Activated CD4-positive, alpha-beta T cell treated with anti-CD3 and anti-CD28 coated beads, Interleukin-2, amount 10 ng/mL, durations not matched to agents 7 days and 5 days (primary cell): ENCODE measurements at regions not wholly inside any gene's neighbourhood (a gene's known extent, or its start where the extent isn't known, plus 50 kb on each side); places are given as distances from the start of the nearest gene placed in this dataset.
"Not testable (repeated sequence)": the region's sequence is repeated elsewhere in the genome, so short reads cannot be mapped to it uniquely, and the experiment has no call there.

Experiments used
- CTCF ChIA-PET: fragments of 350-600 bp; sonication (Branson Sonifier 250); formaldehyde crosslinking; loops from one replicate; lab custom pipeline; 2021; ENCODE audit warnings: antibody characterized with exemption; lab: Charles Lee
- POLR2A ChIA-PET: fragments of 350-600 bp; sonication (Branson Sonifier 250); formaldehyde crosslinking; loops from one replicate; lab custom pipeline; 2021; ENCODE audit warnings: antibody characterized with exemption; lab: Charles Lee
- DNase-seq: peaks from one replicate; pipeline ENCODE4 v3.0.0-alpha.2; 2020
- H3K27ac Mint-ChIP-seq: one replicate; pipeline ENCODE4 v1.8.0; 2021; ENCODE audit warnings: mild to moderate bottlenecking, moderate library complexity, mixed read lengths
- H3K27me3 Mint-ChIP-seq: one replicate; pipeline ENCODE4 v1.8.0; 2021; ENCODE audit warnings: mixed read lengths
- H3K36me3 Mint-ChIP-seq: one replicate; pipeline ENCODE4 v1.8.0; 2021; ENCODE audit warnings: low read depth, mixed read lengths
- H3K4me1 Mint-ChIP-seq: one replicate; pipeline ENCODE4 v1.8.0; 2021; ENCODE audit warnings: mixed read lengths
- H3K4me3 Mint-ChIP-seq: one replicate; pipeline ENCODE4 v1.8.0; 2021; ENCODE audit warnings: mild to moderate bottlenecking, moderate library complexity, mixed read lengths
- H3K9me3 Mint-ChIP-seq: one replicate; pipeline ENCODE4 v1.8.0; 2021; ENCODE audit warnings: mixed read lengths

DNA sequence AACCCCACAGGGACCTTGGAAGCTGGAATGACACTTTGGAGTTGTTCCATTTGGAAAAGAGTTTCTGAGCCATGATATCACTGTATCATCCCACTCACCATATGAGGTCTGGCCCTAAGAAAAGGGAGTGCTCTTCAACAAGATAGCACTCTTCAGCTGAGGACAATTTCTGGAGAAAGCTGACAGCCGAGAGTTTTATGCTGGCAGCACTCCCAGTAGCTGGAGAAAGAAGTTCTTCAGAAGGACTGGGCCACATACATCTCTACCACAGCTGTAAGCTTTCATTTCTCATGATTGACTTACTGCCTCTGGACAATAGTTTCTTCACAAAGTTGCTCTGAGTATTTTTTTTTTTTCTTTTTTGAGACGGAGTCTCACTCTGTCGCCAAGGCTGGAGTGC is 914.4 kb upstream of the ADAMTS5 start:
- POLR2A ChIA-PET, H3K4me1 Mint-ChIP-seq, H3K27me3 Mint-ChIP-seq, H3K36me3 Mint-ChIP-seq, CTCF ChIA-PET, H3K9me3 Mint-ChIP-seq, H3K27ac Mint-ChIP-seq, DNase-seq, H3K4me3 Mint-ChIP-seq: not testable (repeated sequence)

- H3K4me1 Mint-ChIP-seq, H3K36me3 Mint-ChIP-seq, H3K27ac Mint-ChIP-seq, H3K27me3 Mint-ChIP-seq, H3K4me3 Mint-ChIP-seq, POLR2A ChIA-PET, DNase-seq, CTCF ChIA-PET: not testable (repeated sequence)
- peaks cover 10% of the 10 kb centered on the region for H3K9me3 Mint-ChIP-seq
Observed at GRCh38 chr21:27872411-27872810, 905.5 kb upstream of the ADAMTS5 start.

GRCh38 chr21:27870755-27871154 is 903.9 kb upstream of the ADAMTS5 start:
- H3K27me3 Mint-ChIP-seq, DNase-seq, H3K27ac Mint-ChIP-seq, CTCF ChIA-PET, H3K36me3 Mint-ChIP-seq, H3K4me3 Mint-ChIP-seq, H3K4me1 Mint-ChIP-seq, POLR2A ChIA-PET: not testable (repeated sequence)
- peaks cover 15% of the 10 kb centered on the region for H3K9me3 Mint-ChIP-seq

DNA sequence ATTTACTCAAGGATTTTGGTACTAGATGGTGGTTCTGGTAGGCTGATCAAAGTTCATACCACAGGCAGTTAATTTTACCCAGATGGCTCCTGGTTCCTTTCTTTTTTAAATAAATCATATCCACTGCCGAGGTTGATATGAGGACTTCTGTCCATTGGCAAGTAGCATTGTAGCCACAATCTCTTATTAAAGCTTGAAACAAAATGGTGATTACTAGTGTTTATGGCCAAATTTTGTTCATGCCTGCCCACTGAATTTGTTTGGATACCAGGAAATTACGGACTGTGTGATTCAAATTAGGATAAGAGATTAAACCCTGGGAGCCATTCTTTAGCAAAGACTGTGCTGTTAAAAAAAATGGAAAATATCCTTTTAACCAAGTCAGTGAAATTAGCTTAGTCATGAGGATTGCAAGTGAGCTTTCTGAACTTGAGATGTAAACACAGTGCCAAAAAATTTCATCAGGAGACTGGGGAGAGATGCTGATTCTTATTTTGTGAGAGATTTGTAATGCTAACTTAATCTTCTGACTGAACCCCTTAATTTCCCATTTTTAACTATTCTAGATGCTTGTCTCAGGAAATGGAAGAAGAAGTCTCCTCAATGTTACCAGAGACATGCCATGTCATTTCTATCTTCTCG is 893.5 kb upstream of the ADAMTS5 start:
- H3K4me1 Mint-ChIP-seq, H3K27me3 Mint-ChIP-seq, H3K27ac Mint-ChIP-seq, H3K4me3 Mint-ChIP-seq, DNase-seq, H3K36me3 Mint-ChIP-seq, POLR2A ChIA-PET, H3K9me3 Mint-ChIP-seq, CTCF ChIA-PET: not testable (repeated sequence)

GRCh38 chr21:27858053-27858825 is 891.4 kb upstream of the ADAMTS5 start:
- H3K27me3 Mint-ChIP-seq, CTCF ChIA-PET, H3K36me3 Mint-ChIP-seq, H3K9me3 Mint-ChIP-seq, H3K4me1 Mint-ChIP-seq, H3K27ac Mint-ChIP-seq, H3K4me3 Mint-ChIP-seq, POLR2A ChIA-PET, DNase-seq: not testable (repeated sequence)

GRCh38 chr21:27856988-27857387 is 890.1 kb upstream of the ADAMTS5 start:
- H3K4me3 Mint-ChIP-seq, H3K27me3 Mint-ChIP-seq, DNase-seq, CTCF ChIA-PET, H3K4me1 Mint-ChIP-seq, H3K36me3 Mint-ChIP-seq, H3K9me3 Mint-ChIP-seq, H3K27ac Mint-ChIP-seq, POLR2A ChIA-PET: not testable (repeated sequence)

GRCh38 chr21:27841084-27841672 is 874.3 kb upstream of the ADAMTS5 start:
- DNase-seq = no peak
- no peaks in the 10 kb centered on the region for H3K27me3 Mint-ChIP-seq
- no peak overlapping the region for H3K27ac Mint-ChIP-seq
- H3K36me3 Mint-ChIP-seq = no peaks in the 10 kb centered on the region
- CTCF ChIA-PET = no interaction called here
- POLR2A ChIA-PET = no interaction called here
- H3K9me3 Mint-ChIP-seq = peaks cover 5% of the 10 kb centered on the region
- no peak overlapping the region for H3K4me3 Mint-ChIP-seq
- H3K4me1 Mint-ChIP-seq = no peaks in the 10 kb centered on the region

GRCh38 chr21:27840262-27840661 is 873.4 kb upstream of the ADAMTS5 start:
- Mint-ChIP-seq H3K4me1 (no peaks in the 10 kb centered on the region), H3K36me3 (no peaks in the 10 kb centered on the region), H3K9me3 (peaks cover 3% of the 10 kb centered on the region), H3K27ac (no peak overlapping the region), H3K4me3 (no peak overlapping the region), H3K27me3 (no peaks in the 10 kb centered on the region)
- DNase-seq = no peak
- ChIA-PET POLR2A (no interaction called here), CTCF (no interaction called here)

DNA sequence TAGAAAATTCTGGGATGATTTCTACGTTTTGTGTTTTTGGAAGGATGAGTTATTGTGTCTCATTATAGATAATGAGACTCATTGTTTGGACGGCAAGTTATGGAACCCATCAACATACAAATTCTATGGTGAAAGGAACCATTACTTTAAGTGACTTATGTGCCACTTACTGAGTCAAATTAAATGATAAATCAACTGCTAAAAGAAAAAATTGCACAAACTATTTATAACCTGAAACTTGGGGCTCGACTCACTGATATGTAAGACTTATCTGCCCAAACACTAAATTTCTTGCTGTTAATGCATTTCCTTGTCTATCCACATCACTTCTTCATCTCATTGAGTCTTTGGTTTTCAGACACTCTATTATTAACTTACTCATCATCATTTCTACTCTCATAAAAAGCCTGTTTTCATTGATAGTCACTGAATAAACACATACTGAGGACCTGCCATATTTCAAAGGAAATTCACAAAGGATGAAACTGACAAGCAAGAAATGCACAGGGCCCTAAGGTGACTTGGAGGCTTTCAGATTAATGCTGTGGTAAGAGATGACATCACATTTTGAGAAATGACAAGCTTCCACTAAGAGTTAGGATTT is 872.7 kb upstream of the ADAMTS5 start:
- Mint-ChIP-seq H3K36me3 (no peaks in the 10 kb centered on the region), H3K9me3 (peaks cover 3% of the 10 kb centered on the region), H3K27ac (no peak overlapping the region), H3K27me3 (no peaks in the 10 kb centered on the region), H3K4me1 (no peaks in the 10 kb centered on the region), H3K4me3 (no peak overlapping the region)
- no peak for DNase-seq
- ChIA-PET POLR2A (no interaction called here), CTCF (no interaction called here)

GRCh38 chr21:27838573-27838972 is 871.7 kb upstream of the ADAMTS5 start:
- Mint-ChIP-seq H3K27ac (no peak overlapping the region), H3K4me3 (no peak overlapping the region), H3K36me3 (no peaks in the 10 kb centered on the region), H3K4me1 (no peaks in the 10 kb centered on the region), H3K27me3 (no peaks in the 10 kb centered on the region), H3K9me3 (peaks cover 3% of the 10 kb centered on the region)
- no peak for DNase-seq
- CTCF ChIA-PET = no interaction called here
- POLR2A ChIA-PET = no interaction called here

- DNase-seq = no peak
- Mint-ChIP-seq H3K9me3 (no peaks in the 10 kb centered on the region), H3K4me1 (no peaks in the 10 kb centered on the region), H3K27me3 (no peaks in the 10 kb centered on the region), H3K27ac (no peak overlapping the region), H3K36me3 (no peaks in the 10 kb centered on the region), H3K4me3 (no peak overlapping the region)
- POLR2A ChIA-PET = no interaction called here
- CTCF ChIA-PET = no interaction called here
Observed at GRCh38 chr21:27837936-27838335, 871.0 kb upstream of the ADAMTS5 start.

GRCh38 chr21:27833298-27833697 is 866.4 kb upstream of the ADAMTS5 start:
- ChIA-PET CTCF (no interaction called here), POLR2A (no interaction called here)
- Mint-ChIP-seq H3K27ac (no peak overlapping the region), H3K36me3 (no peaks in the 10 kb centered on the region), H3K4me3 (no peak overlapping the region), H3K27me3 (no peaks in the 10 kb centered on the region), H3K4me1 (no peaks in the 10 kb centered on the region), H3K9me3 (peaks cover 7% of the 10 kb centered on the region)
- DNase-seq = no peak

DNA sequence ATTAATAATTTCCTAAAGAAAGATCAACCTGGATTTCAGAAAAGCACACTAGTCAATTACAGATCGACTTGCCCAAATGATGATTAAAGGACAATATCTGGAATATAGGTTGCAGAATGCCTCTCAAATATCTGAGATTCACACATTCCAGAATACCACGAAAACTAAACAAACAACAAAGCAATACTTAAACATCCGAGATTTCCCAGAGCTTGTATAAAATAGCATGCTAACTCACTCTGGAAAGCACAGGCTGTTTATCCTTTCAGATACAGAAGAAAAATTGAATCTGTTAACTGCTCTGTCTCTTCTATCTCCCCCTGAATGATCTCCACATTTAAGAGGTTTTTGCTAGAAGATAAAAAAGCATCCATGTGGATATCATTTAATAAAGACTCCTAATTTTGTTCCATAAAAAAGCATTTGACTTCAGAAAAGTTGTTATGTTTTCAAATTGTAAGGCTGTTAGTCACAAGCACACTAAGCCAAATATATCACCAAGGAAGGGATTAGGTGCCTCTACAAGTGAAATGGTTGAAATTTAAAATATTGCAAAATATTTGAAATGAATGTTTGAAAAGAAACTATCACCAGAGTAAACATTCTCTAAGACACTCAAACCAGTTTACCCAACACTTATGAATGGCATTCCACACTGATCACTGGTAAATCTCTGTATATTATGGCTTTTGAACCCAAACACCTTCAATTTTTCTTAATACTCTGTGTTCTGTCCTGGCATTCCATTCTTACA is 865.1 kb upstream of the ADAMTS5 start:
- H3K36me3 Mint-ChIP-seq = no peaks in the 10 kb centered on the region
- POLR2A ChIA-PET = no interaction called here
- no peaks in the 10 kb centered on the region for H3K27me3 Mint-ChIP-seq
- CTCF ChIA-PET = no interaction called here
- H3K27ac Mint-ChIP-seq = no peak overlapping the region
- DNase-seq = no peak
- H3K9me3 Mint-ChIP-seq = peaks cover 9% of the 10 kb centered on the region
- no peak overlapping the region for H3K4me3 Mint-ChIP-seq
- no peaks in the 10 kb centered on the region for H3K4me1 Mint-ChIP-seq
